ENCODE measurements at regions not wholly inside any gene's neighbourhood (a gene's known extent, or its start where the extent isn't known, plus 50 kb on each side); places are given as distances from the start of the nearest gene placed in this dataset.
"Not testable (repeated sequence)": the region's sequence is repeated elsewhere in the genome, so short reads cannot be mapped to it uniquely, and the experiment has no call there.

GRCh38 chr3:105982207-105982606 is 113.4 kb upstream of the CBLB start:
- no peak for DNase-seq

- no peak for DNase-seq
Observed at GRCh38 chr3:105984837-105985236, 116.0 kb upstream of the CBLB start.

GRCh38 chr3:105986343-105986742 is 117.5 kb upstream of the CBLB start:
- DNase-seq: not testable (repeated sequence)

GRCh38 chr3:105987809-105988208 is 119.0 kb upstream of the CBLB start:
- DNase-seq: no peak

GRCh38 chr3:105988540-105989212 is 119.9 kb upstream of the CBLB start:
- no peak for DNase-seq

GRCh38 chr3:105996781-105997180 is 128.0 kb upstream of the CBLB start:
- no peak for DNase-seq

DNA sequence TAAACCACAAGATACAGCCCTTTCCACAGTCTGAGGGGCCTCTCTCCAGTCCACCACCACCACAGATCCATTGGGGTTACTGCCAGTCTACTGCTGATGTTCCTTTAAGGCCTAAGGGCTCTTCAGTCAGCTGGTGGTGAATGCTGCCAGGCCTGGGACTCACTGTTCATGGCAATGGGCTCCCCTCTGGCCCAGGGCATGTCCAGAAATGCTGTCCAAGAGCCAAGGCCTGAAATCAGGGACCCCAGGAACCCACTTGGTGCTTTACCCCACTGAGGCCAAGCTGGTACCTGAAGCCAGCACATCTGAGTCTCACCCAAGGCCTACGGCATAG is 128.6 kb upstream of the CBLB start:
- no peak for DNase-seq

- DNase-seq: no peak
Observed at GRCh38 chr3:105997800-105998526, 129.2 kb upstream of the CBLB start.

GRCh38 chr3:105999856-106000255 is 131.0 kb upstream of the CBLB start:
- no peak for DNase-seq

GRCh38 chr3:106001923-106002322 is 133.1 kb upstream of the CBLB start:
- no peak for DNase-seq

DNA sequence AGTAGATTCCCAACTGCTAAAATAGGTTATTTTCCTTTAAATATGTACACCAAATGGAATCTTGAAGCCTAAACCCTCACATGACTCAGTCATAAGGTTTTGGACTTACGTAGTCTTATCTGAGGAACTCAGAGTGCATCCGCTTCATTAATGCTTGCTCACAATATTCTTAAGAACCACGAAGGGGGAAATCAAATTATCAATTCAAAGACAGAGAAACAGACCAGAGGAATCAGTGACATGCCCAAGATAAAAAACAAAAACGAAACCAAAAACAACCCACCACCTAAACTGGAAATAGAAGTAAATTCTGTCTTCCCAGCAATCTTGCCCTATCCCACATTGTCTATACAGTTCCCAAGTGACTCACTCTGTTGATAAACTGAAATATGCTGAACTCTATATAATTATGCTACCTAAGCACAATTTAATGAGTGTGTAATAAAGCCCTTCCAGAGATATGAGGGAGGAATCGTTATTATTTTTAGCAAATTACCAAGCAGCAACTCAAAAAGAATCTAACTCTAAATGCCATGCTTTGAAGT is 135.4 kb upstream of the CBLB start:
- no peak for DNase-seq

DNA sequence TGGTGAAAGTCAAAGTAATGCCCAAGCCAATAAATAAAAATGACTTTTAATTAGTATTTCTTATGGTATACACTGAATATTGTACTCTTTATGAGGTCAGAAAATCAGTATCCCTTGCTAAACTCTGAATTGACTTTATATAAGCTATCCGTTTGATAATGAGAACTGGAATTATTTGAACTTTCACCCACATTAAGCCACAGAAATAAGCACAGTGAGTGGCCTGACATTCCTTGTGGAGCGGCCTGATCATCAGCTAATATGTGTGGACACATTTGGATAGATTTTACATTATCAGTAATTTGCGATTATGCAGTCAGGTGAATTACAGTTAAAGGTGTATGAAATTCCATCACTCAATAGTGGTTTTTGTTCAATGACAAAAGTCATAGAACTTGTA is 136.0 kb upstream of the CBLB start:
- no peak for DNase-seq

DNA sequence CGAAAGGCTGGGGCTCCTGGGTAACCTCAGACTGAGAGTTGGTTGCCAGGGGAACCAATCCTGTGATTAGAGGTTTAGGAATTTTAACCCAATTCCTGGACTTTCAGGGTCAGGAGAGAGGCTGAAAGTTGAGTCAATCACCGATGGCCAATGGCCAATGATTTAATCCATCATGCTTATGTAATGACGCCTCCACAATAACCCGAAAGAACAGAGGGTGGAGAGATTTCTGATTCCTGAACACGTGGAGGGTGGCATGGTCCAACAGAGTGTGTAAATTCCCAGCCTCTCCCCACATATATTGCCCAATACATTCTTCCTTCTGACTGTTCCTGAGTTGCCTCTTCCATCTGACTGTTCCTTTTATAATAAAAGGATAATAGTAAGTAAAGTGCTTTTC is 137.2 kb upstream of the CBLB start:
- no peak for DNase-seq

GRCh38 chr3:106006571-106006970 is 137.8 kb upstream of the CBLB start:
- DNase-seq: no peak

DNA sequence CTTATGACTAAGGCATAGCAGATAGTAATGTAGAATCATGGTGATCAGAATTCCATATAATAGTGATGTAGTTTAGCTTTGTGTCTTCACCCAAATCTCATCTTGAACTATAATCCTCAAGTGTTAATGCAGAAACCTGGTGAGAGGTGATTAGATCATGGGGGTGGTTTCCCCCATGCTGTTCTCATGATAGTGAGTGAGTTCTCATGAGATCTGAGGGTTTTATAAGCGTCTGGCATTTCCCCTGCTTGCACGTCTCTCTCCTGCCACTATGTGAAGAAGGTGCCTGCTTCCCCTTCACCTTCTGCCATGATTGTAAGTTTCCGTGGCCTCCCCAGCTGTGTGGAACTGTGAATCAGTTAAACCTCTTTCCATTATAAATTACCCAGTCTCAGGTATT is 138.7 kb upstream of the CBLB start:
- DNase-seq: no peak

GRCh38 chr3:106008766-106009165 is 140.0 kb upstream of the CBLB start:
- DNase-seq: no peak

DNA sequence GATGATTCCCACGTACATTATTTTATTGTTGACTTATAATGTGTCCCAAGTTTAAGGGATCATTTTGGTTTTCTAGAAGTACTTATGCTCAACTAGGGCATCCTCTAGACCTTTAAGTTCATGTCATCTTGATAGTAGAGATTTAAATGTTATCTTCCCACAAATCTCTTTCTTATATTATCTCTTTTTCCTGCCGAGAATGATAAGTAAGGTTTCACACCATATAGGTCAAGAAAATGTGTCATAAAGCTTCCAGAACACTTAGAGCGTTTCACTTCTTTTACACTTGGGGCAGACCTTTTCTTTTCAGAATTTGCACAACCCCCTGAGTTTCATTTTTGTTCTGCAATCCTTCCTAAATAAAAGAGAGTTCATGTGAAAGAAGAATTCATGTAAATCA is 142.0 kb upstream of the CBLB start:
- DNase-seq: no peak

DNA sequence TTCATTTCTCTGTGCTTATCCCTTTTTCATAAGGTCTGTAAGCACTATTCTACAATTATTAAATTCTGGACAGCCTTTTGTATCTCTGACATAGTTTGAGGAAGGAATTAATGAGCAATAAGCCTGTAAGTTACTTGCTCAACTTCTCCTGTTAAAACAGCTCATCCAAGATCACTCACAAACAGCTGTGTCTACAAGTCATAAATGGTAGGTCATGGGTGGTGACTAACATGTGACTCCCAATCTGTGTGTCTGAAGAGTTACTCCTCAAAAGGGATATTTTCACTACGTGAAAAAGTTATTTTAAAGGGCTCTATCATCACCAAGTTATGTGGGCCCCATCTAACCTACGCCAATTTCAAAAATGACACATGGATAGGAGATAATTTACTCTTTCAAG is 145.2 kb upstream of the CBLB start:
- DNase-seq: no peak

DNA sequence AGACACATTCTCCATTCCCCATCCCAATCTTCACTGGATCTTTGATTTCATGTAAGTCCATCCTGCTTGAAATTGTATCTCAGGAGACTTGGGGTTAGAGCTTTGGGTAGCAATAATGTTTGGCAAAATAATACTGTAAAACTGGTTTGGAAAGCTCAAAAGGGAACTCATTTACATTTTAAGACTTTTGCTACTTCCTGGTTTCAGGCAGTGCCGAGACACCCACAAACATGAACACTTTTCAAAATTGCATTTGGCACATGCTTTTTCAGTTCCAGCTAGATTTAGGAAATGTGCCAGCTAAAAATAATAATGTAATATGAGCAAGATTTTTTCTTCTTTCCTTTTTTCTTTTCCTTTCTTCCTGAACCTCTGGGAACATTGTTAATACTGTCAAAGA is 145.7 kb upstream of the CBLB start:
- DNase-seq: no peak

DNA sequence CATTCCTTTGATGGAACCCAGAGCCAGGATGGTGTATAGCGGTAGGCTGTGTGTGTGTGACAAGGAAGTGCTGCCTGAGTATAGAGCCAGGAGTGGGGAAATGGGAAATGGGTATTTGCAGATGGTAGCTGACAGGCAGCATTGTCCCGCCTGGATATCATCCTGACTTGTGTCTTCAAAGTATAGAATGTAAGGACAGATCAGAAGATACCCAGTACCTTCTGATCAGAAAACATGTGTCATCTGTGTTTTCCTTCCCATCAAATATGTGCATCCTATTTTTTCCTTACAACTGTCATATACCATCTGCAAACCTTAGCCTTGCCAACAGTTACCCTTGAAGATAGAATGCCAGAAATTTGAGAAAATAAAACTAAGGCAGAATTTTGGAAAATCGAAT is 146.2 kb upstream of the CBLB start:
- no peak for DNase-seq

DNA sequence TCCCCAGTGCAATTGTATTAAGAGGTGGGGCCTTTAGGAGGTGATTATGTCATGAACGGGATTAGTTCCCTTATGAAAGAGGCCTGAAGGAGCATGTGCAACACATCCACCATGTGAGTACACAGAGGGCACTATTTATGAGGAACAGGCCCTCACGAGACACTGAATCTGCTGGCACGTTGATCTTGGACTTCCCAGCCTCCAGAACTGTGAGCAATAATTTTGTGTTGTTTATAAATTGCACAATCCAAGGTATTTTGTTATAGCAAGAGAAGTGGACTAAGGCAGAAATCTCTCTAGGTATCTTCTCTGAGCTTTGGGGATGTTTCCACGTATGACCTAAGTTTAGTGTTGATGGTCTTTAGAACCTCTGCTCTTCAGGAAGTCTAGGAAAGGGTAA is 149.3 kb upstream of the CBLB start:
- no peak for DNase-seq

GRCh38 chr3:106018929-106019550 is 150.2 kb upstream of the CBLB start:
- no peak for DNase-seq

- no peak for DNase-seq
Observed at GRCh38 chr3:106022913-106023312, 154.1 kb upstream of the CBLB start.

DNA sequence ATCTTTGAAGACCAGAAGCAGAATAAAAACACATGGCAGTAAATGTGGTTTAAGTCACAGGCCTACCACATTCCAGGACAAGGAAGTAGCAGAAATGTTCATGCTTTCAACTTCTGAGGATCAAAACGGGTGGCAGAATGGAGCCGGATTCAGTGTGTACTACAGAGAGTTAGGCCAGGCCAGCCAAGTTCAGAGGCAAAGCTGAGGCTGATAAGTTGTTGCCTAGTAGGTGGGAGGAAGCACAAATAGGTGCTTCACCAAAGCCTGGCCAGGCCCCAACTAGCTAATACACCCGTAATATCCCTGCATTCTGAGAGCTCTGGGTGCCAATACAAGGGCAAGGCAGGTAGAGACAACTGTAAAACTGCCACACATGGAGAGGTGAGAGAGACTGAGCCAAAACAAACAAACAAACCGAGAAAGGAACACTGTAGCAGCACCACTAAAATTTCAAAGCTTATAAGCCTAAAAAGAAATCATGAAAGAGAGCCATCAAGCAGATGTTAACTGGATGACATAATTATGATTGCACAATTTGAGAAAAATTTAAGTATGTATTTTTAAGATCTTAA is 156.4 kb upstream of the CBLB start:
- DNase-seq: peak; percentile 9
